ENCODE measurements at regions not wholly inside any gene's neighbourhood (a gene's known extent, or its start where the extent isn't known, plus 50 kb on each side); places are given as distances from the start of the nearest gene placed in this dataset.

DNA sequence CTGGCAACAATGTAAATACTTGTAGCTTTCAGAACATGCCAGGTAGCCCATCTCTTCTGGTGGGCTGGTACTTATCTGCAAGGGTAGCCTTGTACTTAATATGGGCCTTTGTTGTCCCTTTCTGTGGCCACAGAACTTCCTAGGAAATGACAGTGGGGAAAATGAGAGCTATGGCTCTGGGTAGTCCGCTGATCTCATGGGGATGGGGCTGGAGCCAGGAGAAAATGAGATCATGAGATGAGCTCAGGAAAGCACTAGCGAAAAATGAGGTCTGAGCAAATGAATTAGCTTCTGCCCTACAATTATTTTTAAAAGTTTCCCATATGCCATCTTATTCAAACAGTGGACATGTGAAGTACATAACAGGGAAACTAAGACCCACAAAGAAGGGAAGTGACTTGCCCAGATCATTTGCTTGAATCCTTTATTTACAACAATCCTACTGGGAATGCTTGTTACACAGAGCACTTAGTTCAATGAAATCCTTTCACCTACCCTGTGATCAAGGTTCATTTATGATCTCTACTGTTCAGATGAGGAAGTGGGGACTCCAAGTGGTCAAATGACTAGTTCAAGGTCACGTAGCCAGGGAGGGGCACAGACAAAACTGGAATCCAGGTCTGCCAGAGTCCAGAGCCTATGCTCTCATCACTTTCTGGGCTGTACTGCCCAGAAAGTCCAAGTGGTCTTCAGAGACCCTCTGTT is 87.1 kb downstream of the PTPRS start:
- Mint-ChIP-seq H3K27ac (no peak overlapping the region), H3K4me3 (no peak overlapping the region), H3K27me3 (no peaks in the 10 kb centered on the region), H3K9me3 (ENCODE audit: insufficient read depth) (peaks cover 4% of the 10 kb centered on the region), H3K4me1 (no peaks in the 10 kb centered on the region)
- H3K27ac ChIP-seq (ENCODE audit: low read length in 2 of 2) = no peak overlapping the region
- no peak overlapping the region for H2AFZ ChIP-seq (ENCODE audit: insufficient read depth, low read depth, low read length, poor library complexity, severe bottlenecking)
- no peak for TF ChIP-seq EZH2 (IDR thresholded peaks at IDR 0.05; ENCODE audit: borderline replicate concordance, insufficient read depth, low read depth, low read length, poor library complexity, severe bottlenecking)
- TF ChIP-seq, protein P1, sequence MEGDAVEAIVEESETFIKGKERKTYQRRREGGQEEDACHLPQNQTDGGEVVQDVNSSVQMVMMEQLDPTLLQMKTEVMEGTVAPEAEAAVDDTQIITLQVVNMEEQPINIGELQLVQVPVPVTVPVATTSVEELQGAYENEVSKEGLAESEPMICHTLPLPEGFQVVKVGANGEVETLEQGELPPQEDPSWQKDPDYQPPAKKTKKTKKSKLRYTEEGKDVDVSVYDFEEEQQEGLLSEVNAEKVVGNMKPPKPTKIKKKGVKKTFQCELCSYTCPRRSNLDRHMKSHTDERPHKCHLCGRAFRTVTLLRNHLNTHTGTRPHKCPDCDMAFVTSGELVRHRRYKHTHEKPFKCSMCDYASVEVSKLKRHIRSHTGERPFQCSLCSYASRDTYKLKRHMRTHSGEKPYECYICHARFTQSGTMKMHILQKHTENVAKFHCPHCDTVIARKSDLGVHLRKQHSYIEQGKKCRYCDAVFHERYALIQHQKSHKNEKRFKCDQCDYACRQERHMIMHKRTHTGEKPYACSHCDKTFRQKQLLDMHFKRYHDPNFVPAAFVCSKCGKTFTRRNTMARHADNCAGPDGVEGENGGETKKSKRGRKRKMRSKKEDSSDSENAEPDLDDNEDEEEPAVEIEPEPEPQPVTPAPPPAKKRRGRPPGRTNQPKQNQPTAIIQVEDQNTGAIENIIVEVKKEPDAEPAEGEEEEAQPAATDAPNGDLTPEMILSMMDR (IDR thresholded peaks at IDR 0.05) = no peak
- POLR2A ChIA-PET = no interaction called here
- H3K27me3 ChIP-seq (replicated peaks in 1 of 4; ENCODE audit: control extremely low read depth in 1 of 4, control insufficient read depth in 3 of 4, insufficient read depth in 4 of 4, low read length in 3 of 4) = no peaks in the 10 kb centered on the region
- peaks cover 0 to 28% (median 25%) of the 10 kb centered on the region in 3 donors for H3K9me3 ChIP-seq (ENCODE audit: control extremely low read depth in 1 of 3, control insufficient read depth in 2 of 3, insufficient read depth in 1 of 3, low read length in 2 of 3)
- no peaks in the 10 kb centered on the region for H3K36me3 ChIP-seq (replicated peaks in 1 of 2; ENCODE audit: control extremely low read depth in 1 of 2, control insufficient read depth in 1 of 2, extremely low read depth in 1 of 2, insufficient read depth in 2 of 2, low read length in 1 of 2)
- DNase-seq = no peak
- intact Hi-C loops (cut with micrococcal nuclease) = no loop called here
- CTCF ChIA-PET = no interaction called here
- H3K9ac ChIP-seq (ENCODE audit: low read length) = no peak overlapping the region
- H3K4me1 ChIP-seq (ENCODE audit: control insufficient read depth in 2 of 2, insufficient read depth in 2 of 2, low read length in 2 of 2) = no peaks in the 10 kb centered on the region
- 80% methylated on average over 1 of the region's 3 CpGs for WGBS (ENCODE audit: insufficient coverage)
- no peak overlapping the region for H3K4me3 ChIP-seq (ENCODE audit: control extremely low read depth in 1 of 5, extremely low read depth in 1 of 5, insufficient read depth in 1 of 5, low read depth in 2 of 5, low read length in 4 of 5)
- no peak for ATAC-seq (ENCODE audit: low read depth)
- H3K4me2 ChIP-seq (replicated peaks; ENCODE audit: low read depth, low read length, poor library complexity, severe bottlenecking) = no peak overlapping the region
- H3K79me2 ChIP-seq (ENCODE audit: control insufficient read depth, insufficient read depth, low read length) = no peaks in the 10 kb centered on the region
- no peaks in the 10 kb centered on the region for H4K20me1 ChIP-seq (ENCODE audit: control insufficient read depth, insufficient read depth, low read length, poor library complexity, severe bottlenecking)

DNA sequence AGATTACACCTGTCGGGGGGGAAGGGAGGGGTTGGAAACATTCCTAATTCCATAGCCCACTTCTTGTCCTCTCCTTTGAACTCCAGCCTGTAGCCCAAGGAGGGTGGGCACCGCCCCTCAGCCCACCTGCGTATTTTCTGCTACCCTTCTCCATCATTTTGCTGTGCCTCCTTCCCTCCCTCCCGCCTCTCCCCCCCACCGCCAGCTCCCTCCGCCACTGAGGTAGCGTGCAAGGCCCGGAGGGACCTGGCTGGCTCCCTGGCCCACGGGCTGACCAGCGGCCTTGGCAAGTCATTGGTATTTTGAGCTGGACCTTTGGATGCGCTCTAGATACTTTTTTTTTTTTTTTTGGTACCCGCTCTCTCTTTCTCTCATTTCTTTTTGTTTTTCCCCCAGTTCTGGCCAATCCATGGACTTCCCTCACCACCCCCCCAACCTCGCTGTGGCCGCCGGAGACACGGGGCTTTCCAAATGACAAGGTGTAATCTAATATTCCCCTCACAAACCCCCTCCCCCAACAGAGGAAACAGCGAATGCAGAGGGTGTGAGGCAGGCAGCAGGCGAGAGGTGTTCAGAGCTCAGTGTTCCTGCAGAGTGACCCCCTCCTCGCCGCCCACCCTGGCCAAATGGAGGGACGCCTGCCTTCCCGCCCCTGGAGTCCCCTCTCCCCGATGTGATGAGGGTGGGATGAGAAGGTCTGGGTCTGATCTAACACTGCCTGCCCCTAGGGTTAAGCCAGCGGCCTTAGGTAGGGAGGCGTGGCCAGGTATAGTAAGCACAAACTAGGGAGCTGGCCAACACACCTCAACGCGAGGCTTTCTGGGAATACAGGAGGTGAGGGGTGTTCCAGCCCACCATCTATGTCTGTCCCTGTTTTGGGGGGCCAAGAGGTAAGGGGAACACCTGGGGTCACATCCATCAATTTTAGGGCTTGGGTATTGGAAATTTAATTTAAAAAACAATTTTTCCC is 89.2 kb downstream of the PTPRS start:
- 92% methylated on average over 19 of the region's 27 CpGs for WGBS (ENCODE audit: insufficient coverage)
- ChIA-PET POLR2A (no interaction called here), CTCF (no interaction called here)
- Histone ChIP-seq H3K36me3 (replicated peaks in 1 of 2; ENCODE audit: control extremely low read depth in 1 of 2, control insufficient read depth in 1 of 2, extremely low read depth in 1 of 2, insufficient read depth in 2 of 2, low read length in 1 of 2) (no peaks in the 10 kb centered on the region), H3K79me2 (ENCODE audit: control insufficient read depth, insufficient read depth, low read length) (no peaks in the 10 kb centered on the region), H3K9me3 (ENCODE audit: control extremely low read depth in 1 of 3, control insufficient read depth in 2 of 3, insufficient read depth in 1 of 3, low read length in 2 of 3) (peaks cover 0 to 21% (median 20%) of the 10 kb centered on the region in 3 donors), H3K27me3 (replicated peaks in 1 of 4; ENCODE audit: control extremely low read depth in 1 of 4, control insufficient read depth in 3 of 4, insufficient read depth in 4 of 4, low read length in 3 of 4) (no peaks in the 10 kb centered on the region), H3K9ac (ENCODE audit: low read length) (no peak overlapping the region), H4K20me1 (ENCODE audit: control insufficient read depth, insufficient read depth, low read length, poor library complexity, severe bottlenecking) (no peaks in the 10 kb centered on the region), H3K4me1 (ENCODE audit: control insufficient read depth in 2 of 2, insufficient read depth in 2 of 2, low read length in 2 of 2) (no peaks in the 10 kb centered on the region), H3K4me3 (ENCODE audit: control extremely low read depth in 1 of 5, extremely low read depth in 1 of 5, insufficient read depth in 1 of 5, low read depth in 2 of 5, low read length in 4 of 5) (no peak overlapping the region), H3K4me2 (replicated peaks; ENCODE audit: low read depth, low read length, poor library complexity, severe bottlenecking) (no peak overlapping the region), H3K27ac (ENCODE audit: low read length in 2 of 2) (no peak overlapping the region), H2AFZ (ENCODE audit: insufficient read depth, low read depth, low read length, poor library complexity, severe bottlenecking) (no peak overlapping the region)
- DNase-seq = no peak
- TF ChIP-seq, protein P1 (IDR thresholded peaks at IDR 0.05) = no peak
- TF ChIP-seq EZH2 (IDR thresholded peaks at IDR 0.05; ENCODE audit: borderline replicate concordance, insufficient read depth, low read depth, low read length, poor library complexity, severe bottlenecking) = no peak
- no peak for ATAC-seq (ENCODE audit: low read depth)
- Mint-ChIP-seq H3K4me3 (no peak overlapping the region), H3K4me1 (no peaks in the 10 kb centered on the region), H3K27me3 (peaks cover 5% of the 10 kb centered on the region), H3K9me3 (ENCODE audit: insufficient read depth) (peaks cover 4% of the 10 kb centered on the region), H3K27ac (no peak overlapping the region)
- intact Hi-C loops (cut with micrococcal nuclease) = no loop called here
